ENCODE measurements at regions not wholly inside any gene's neighbourhood (a gene's known extent, or its start where the extent isn't known, plus 50 kb on each side); places are given as distances from the start of the nearest gene placed in this dataset.

- Histone ChIP-seq H2AFZ (ENCODE audit: insufficient read depth, low read depth, low read length, poor library complexity, severe bottlenecking) (no peak overlapping the region), H3K27ac (ENCODE audit: low read length in 2 of 2) (no peak overlapping the region), H3K27me3 (replicated peaks in 1 of 4; ENCODE audit: control extremely low read depth in 1 of 4, control insufficient read depth in 3 of 4, insufficient read depth in 4 of 4, low read length in 3 of 4) (no peaks in the 10 kb centered on the region), H3K4me1 (ENCODE audit: control insufficient read depth in 2 of 2, insufficient read depth in 2 of 2, low read length in 2 of 2) (no peaks in the 10 kb centered on the region), H4K20me1 (ENCODE audit: control insufficient read depth, insufficient read depth, low read length, poor library complexity, severe bottlenecking) (no peaks in the 10 kb centered on the region), H3K9me3 (ENCODE audit: control extremely low read depth in 1 of 3, control insufficient read depth in 2 of 3, insufficient read depth in 1 of 3, low read length in 2 of 3) (no peaks in the 10 kb centered on the region), H3K9ac (ENCODE audit: low read length) (no peak overlapping the region), H3K36me3 (replicated peaks in 1 of 2; ENCODE audit: control extremely low read depth in 1 of 2, control insufficient read depth in 1 of 2, extremely low read depth in 1 of 2, insufficient read depth in 2 of 2, low read length in 1 of 2) (no peaks in the 10 kb centered on the region), H3K4me2 (replicated peaks; ENCODE audit: low read depth, low read length, poor library complexity, severe bottlenecking) (no peak overlapping the region), H3K79me2 (ENCODE audit: control insufficient read depth, insufficient read depth, low read length) (no peaks in the 10 kb centered on the region), H3K4me3 (ENCODE audit: control extremely low read depth in 1 of 5, extremely low read depth in 1 of 5, insufficient read depth in 1 of 5, low read depth in 2 of 5, low read length in 4 of 5) (no peak overlapping the region)
- no peaks in the 10 kb centered on the region for H3K9me3 Mint-ChIP-seq (ENCODE audit: insufficient read depth)
- H3K27me3 Mint-ChIP-seq = no peaks in the 10 kb centered on the region
- H3K27ac Mint-ChIP-seq = no peak overlapping the region
- no peak overlapping the region for H3K4me3 Mint-ChIP-seq
- POLR2A ChIA-PET = no interaction called here
- CTCF ChIA-PET = no interaction called here
- TF ChIP-seq CTCF (IDR thresholded peaks at IDR 0.05) (no peak), EZH2 (IDR thresholded peaks at IDR 0.05; ENCODE audit: borderline replicate concordance, insufficient read depth, low read depth, low read length, poor library complexity, severe bottlenecking) (no peak)
- 100% methylated on average over 1 of the region's 2 CpGs for WGBS (ENCODE audit: insufficient coverage)
- intact Hi-C loops (cut with micrococcal nuclease) = no loop called here
- no peak for DNase-seq
- no peak for ATAC-seq (ENCODE audit: low read depth)
- no peaks in the 10 kb centered on the region for H3K4me1 Mint-ChIP-seq
These were observed 488.6 kb downstream of the CSNK1G3 start for GRCh38 chr5:124000538-124000937.

GRCh38 chr5:123997462-123998215 lies 485.7 kb downstream of the CSNK1G3 start:
- DNase-seq = no peak
- Histone ChIP-seq H3K9ac (ENCODE audit: low read length) (no peak overlapping the region), H3K9me3 (ENCODE audit: control extremely low read depth in 1 of 3, control insufficient read depth in 2 of 3, insufficient read depth in 1 of 3, low read length in 2 of 3) (no peaks in the 10 kb centered on the region), H3K27ac (ENCODE audit: low read length in 2 of 2) (no peak overlapping the region), H3K36me3 (replicated peaks in 1 of 2; ENCODE audit: control extremely low read depth in 1 of 2, control insufficient read depth in 1 of 2, extremely low read depth in 1 of 2, insufficient read depth in 2 of 2, low read length in 1 of 2) (no peaks in the 10 kb centered on the region), H4K20me1 (ENCODE audit: control insufficient read depth, insufficient read depth, low read length, poor library complexity, severe bottlenecking) (no peaks in the 10 kb centered on the region), H3K27me3 (replicated peaks in 1 of 4; ENCODE audit: control extremely low read depth in 1 of 4, control insufficient read depth in 3 of 4, insufficient read depth in 4 of 4, low read length in 3 of 4) (no peaks in the 10 kb centered on the region), H3K4me2 (replicated peaks; ENCODE audit: low read depth, low read length, poor library complexity, severe bottlenecking) (no peak overlapping the region), H3K4me1 (ENCODE audit: control insufficient read depth in 2 of 2, insufficient read depth in 2 of 2, low read length in 2 of 2) (no peaks in the 10 kb centered on the region), H3K4me3 (ENCODE audit: control extremely low read depth in 1 of 5, extremely low read depth in 1 of 5, insufficient read depth in 1 of 5, low read depth in 2 of 5, low read length in 4 of 5) (no peak overlapping the region), H2AFZ (ENCODE audit: insufficient read depth, low read depth, low read length, poor library complexity, severe bottlenecking) (no peak overlapping the region), H3K79me2 (ENCODE audit: control insufficient read depth, insufficient read depth, low read length) (no peaks in the 10 kb centered on the region)
- no peak for ATAC-seq (ENCODE audit: low read depth)
- Mint-ChIP-seq H3K27ac (no peak overlapping the region), H3K4me3 (no peak overlapping the region), H3K9me3 (ENCODE audit: insufficient read depth) (no peaks in the 10 kb centered on the region), H3K4me1 (no peaks in the 10 kb centered on the region), H3K27me3 (no peaks in the 10 kb centered on the region)
- CTCF ChIA-PET = no interaction called here
- POLR2A ChIA-PET = no interaction called here
- intact Hi-C loops (cut with micrococcal nuclease) = no loop called here
- no peak for TF ChIP-seq EZH2 (IDR thresholded peaks at IDR 0.05; ENCODE audit: borderline replicate concordance, insufficient read depth, low read depth, low read length, poor library complexity, severe bottlenecking)
- no peak for TF ChIP-seq CTCF (IDR thresholded peaks at IDR 0.05)
- 100% methylated on average over 2 of the region's 7 CpGs for WGBS (ENCODE audit: insufficient coverage)
